T47D (cell line): ENCODE measurements at regions not wholly inside any gene's neighbourhood (a gene's known extent, or its start where the extent isn't known, plus 50 kb on each side); places are given as distances from the start of the nearest gene placed in this dataset.

Experiments used
- DNase-seq, 2 experiments: peaks; one replicate each; pipeline versions ENCODE4 v3.0.0 to v3.0.0-alpha.2; 2011 to 2012; ENCODE audit warnings: low read depth in 1 of 2, low spot score in 1 of 2
- JUND ChIP-seq: IDR thresholded peaks from 2 replicates; pipeline ENCODE4 v1.6.1; 2012; ENCODE audit warnings: low read depth
- in situ Hi-C: cut with HindIII; loops from 2 replicates; pipeline ENCODE4 v1.10.0; 2016; ENCODE audit warnings: low sequenced_read_pairs, low pct_unique_long_range_greater_than_20kb

- no peak for DNase-seq
- in situ Hi-C loops = no loop called here
- TF ChIP-seq JUND = no peak
Observed at GRCh38 chr1:79304131-79304530, 297.6 kb upstream of the ADGRL4 start.

GRCh38 chr1:79303040-79303439 is 296.5 kb upstream of the ADGRL4 start:
- in situ Hi-C loops = no loop called here
- DNase-seq = no peak
- TF ChIP-seq JUND = no peak

- no peak for TF ChIP-seq JUND
- no peak for DNase-seq
- in situ Hi-C loops = no loop called here
Observed at GRCh38 chr1:79302380-79302930, 295.9 kb upstream of the ADGRL4 start.

- TF ChIP-seq JUND = no peak
- in situ Hi-C loops = no loop called here
- DNase-seq = no peak
Observed at GRCh38 chr1:79295967-79296366, 289.4 kb upstream of the ADGRL4 start.

- in situ Hi-C loops = no loop called here
- DNase-seq = no peak
- no peak for TF ChIP-seq JUND
Observed at GRCh38 chr1:79293611-79294010, 287.1 kb upstream of the ADGRL4 start.

- in situ Hi-C loops = no loop called here
- peak in 1 of 2 experiments; percentile 88 for DNase-seq
- TF ChIP-seq JUND = peak; percentile 68; the same call in 1 of the 2 replicates
Observed at GRCh38 chr1:79290927-79291474, 284.5 kb upstream of the ADGRL4 start.

GRCh38 chr1:79287982-79288381 is 281.5 kb upstream of the ADGRL4 start:
- peak in 1 of 2 experiments; percentile 5 for DNase-seq
- TF ChIP-seq JUND = no peak
- in situ Hi-C loops = no loop called here

- in situ Hi-C loops = no loop called here
- DNase-seq = no peak
- TF ChIP-seq JUND = no peak
Observed at GRCh38 chr1:79285667-79286066, 279.1 kb upstream of the ADGRL4 start.

GRCh38 chr1:79283451-79283850 is 276.9 kb upstream of the ADGRL4 start:
- TF ChIP-seq JUND = no peak
- no peak for DNase-seq
- in situ Hi-C loops = no loop called here

- no peak for DNase-seq
- TF ChIP-seq JUND = no peak
- in situ Hi-C loops = no loop called here
Observed at GRCh38 chr1:79281442-79281841, 274.9 kb upstream of the ADGRL4 start.

GRCh38 chr1:79271759-79272158 is 265.2 kb upstream of the ADGRL4 start:
- in situ Hi-C loops = no loop called here

GRCh38 chr1:79264975-79265818 is 258.7 kb upstream of the ADGRL4 start:
- TF ChIP-seq JUND = no peak
- DNase-seq = no peak
- in situ Hi-C loops = no loop called here

More at GRCh38 chr1:79271759-79272158, 265.2 kb upstream of the ADGRL4 start:
- no peak for DNase-seq
- no peak for TF ChIP-seq JUND

GRCh38 chr1:79264285-79264684 is 257.8 kb upstream of the ADGRL4 start:
- in situ Hi-C loops = no loop called here
- TF ChIP-seq JUND = no peak
- no peak for DNase-seq
